Thyroid gland (tissue), 4 donors: ENCODE measurements at regions not wholly inside any gene's neighbourhood (a gene's known extent, or its start where the extent isn't known, plus 50 kb on each side); places are given as distances from the start of the nearest gene placed in this dataset.

ENCODE experiments used
- POLR2A ChIP-seq, 2 donors: fragments of 450-650 bp; IDR thresholded peaks; one replicate each; pipeline ENCODE4 v1.6.1; 2017; ENCODE audit warnings: antibody characterized with exemption in 2 of 2, mild to moderate bottlenecking in 2 of 2, moderate library complexity in 1 of 2
- TF ChIP-seq, protein P1 (sequence below), 6 experiments: fragments of 200-600 bp in 3 of 6; fragments of 450-650 bp in 3 of 6; sonication (generic) in 3 of 6; IDR thresholded peaks; one replicate each; pipeline ENCODE4 v1.5.1; 2016 to 2019; ENCODE audit warnings: antibody characterized with exemption in 6 of 6, mild to moderate bottlenecking in 2 of 6, inconsistent platforms in 1 of 6, moderate library complexity in 1 of 6

DNA sequence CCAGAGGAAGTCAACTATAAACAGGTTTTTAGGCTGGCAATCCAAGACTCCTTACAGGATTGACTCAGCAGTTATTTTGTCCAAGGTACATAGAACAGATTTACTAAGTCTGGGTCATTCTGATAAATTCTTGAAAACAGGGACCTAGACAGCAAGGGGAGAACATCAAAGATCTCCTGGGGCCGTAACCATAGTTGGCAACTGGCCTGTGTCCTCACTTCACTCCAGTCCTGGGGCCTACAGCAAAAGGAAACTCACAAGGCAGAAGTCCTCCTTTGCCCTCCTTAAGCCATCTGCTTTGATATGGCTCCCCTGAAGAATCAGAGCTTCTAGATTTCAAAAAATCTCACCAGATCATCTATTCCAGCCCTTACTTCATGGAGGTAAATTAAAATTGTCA is 207.2 kb upstream of the IGF1 start:
- TF ChIP-seq, protein P1, sequence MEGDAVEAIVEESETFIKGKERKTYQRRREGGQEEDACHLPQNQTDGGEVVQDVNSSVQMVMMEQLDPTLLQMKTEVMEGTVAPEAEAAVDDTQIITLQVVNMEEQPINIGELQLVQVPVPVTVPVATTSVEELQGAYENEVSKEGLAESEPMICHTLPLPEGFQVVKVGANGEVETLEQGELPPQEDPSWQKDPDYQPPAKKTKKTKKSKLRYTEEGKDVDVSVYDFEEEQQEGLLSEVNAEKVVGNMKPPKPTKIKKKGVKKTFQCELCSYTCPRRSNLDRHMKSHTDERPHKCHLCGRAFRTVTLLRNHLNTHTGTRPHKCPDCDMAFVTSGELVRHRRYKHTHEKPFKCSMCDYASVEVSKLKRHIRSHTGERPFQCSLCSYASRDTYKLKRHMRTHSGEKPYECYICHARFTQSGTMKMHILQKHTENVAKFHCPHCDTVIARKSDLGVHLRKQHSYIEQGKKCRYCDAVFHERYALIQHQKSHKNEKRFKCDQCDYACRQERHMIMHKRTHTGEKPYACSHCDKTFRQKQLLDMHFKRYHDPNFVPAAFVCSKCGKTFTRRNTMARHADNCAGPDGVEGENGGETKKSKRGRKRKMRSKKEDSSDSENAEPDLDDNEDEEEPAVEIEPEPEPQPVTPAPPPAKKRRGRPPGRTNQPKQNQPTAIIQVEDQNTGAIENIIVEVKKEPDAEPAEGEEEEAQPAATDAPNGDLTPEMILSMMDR (IDR thresholded peaks at IDR 0.05) = no peak
- no peak for TF ChIP-seq POLR2A (IDR thresholded peaks at IDR 0.05)
